HL-60 (cell line): ENCODE measurements at regions not wholly inside any gene's neighbourhood (a gene's known extent, or its start where the extent isn't known, plus 50 kb on each side); places are given as distances from the start of the nearest gene placed in this dataset.

Experiments used
- DNase-seq, 2 experiments: peaks; one replicate each; pipeline ENCODE4 v3.0.0-alpha.2; 2010 to 2020; ENCODE audit warnings: low read depth in 1 of 2, low spot score in 1 of 2
- H3K27ac ChIP-seq: fragments of 250-450 bp; sonication (Bioruptor Pico); replicated peaks from 2 replicates; pipeline ENCODE4 v1.5.1; 2020; ENCODE audit warnings: mild to moderate bottlenecking, moderate library complexity
- H3K27me3 ChIP-seq: fragments of 250-450 bp; sonication (Bioruptor Pico); 2 replicates; pipeline ENCODE4 v1.5.1; 2021; ENCODE audit warnings: mild to moderate bottlenecking, moderate library complexity; ENCODE audit not compliant: insufficient read depth, poor library complexity, severe bottlenecking
- H3K4me3 ChIP-seq: replicated peaks from 2 replicates; pipeline ENCODE4 v1.5.1; 2011; ENCODE audit warnings: mild to moderate bottlenecking, control low read depth, low read length; ENCODE audit not compliant: insufficient read depth
- CTCF ChIP-seq: IDR thresholded peaks from one replicate; pipeline ENCODE4 v1.5.1; 2011; ENCODE audit warnings: low read length, control low read depth, inconsistent platforms; ENCODE audit not compliant: insufficient read depth
- GABPA ChIP-seq: IDR thresholded peaks from 2 replicates; pipeline ENCODE4 v1.6.1; 2012; ENCODE audit warnings: low read depth
- POLR2AphosphoS5 ChIP-seq: IDR thresholded peaks from 2 replicates; pipeline ENCODE4 v1.6.1; 2012; ENCODE audit warnings: low read depth
- REST ChIP-seq: IDR thresholded peaks from 2 replicates; pipeline ENCODE4 v1.6.1; 2012; ENCODE audit warnings: low read depth; ENCODE audit not compliant: insufficient replicate concordance
- SPI1 ChIP-seq: IDR thresholded peaks from 2 replicates; pipeline ENCODE4 v1.6.1; 2012; ENCODE audit warnings: low read depth, mild to moderate bottlenecking, borderline replicate concordance

GRCh38 chr1:30189818-30190500 is 533.4 kb downstream of the MATN1 start:
- TF ChIP-seq CTCF: no peak
- no peak for TF ChIP-seq REST
- no peak for TF ChIP-seq SPI1
- no peak for DNase-seq
- Histone ChIP-seq H3K27ac (no peak overlapping the region), H3K27me3 (no peaks in the 10 kb centered on the region), H3K4me3 (no peak overlapping the region)

GRCh38 chr1:30188999-30189398 is 534.4 kb downstream of the MATN1 start:
- Histone ChIP-seq H3K27me3 (no peaks in the 10 kb centered on the region), H3K27ac (no peak overlapping the region), H3K4me3 (no peak overlapping the region)
- TF ChIP-seq SPI1 (no peak), GABPA (no peak), POLR2AphosphoS5 (no peak), CTCF (no peak), REST (no peak)
- DNase-seq: no peak

- TF ChIP-seq SPI1: no peak
- TF ChIP-seq CTCF: no peak
- no peak overlapping the region for H3K27ac ChIP-seq
- no peak overlapping the region for H3K4me3 ChIP-seq
- no peaks in the 10 kb centered on the region for H3K27me3 ChIP-seq
- DNase-seq: no peak
Measured at GRCh38 chr1:30188329-30188728, 535.1 kb downstream of the MATN1 start.

- no peaks in the 10 kb centered on the region for H3K27me3 ChIP-seq
- DNase-seq: no peak
- no peak overlapping the region for H3K27ac ChIP-seq
- no peak overlapping the region for H3K4me3 ChIP-seq
- TF ChIP-seq SPI1: no peak
- TF ChIP-seq CTCF: no peak
- no peak for TF ChIP-seq REST
- TF ChIP-seq GABPA: no peak
- no peak for TF ChIP-seq POLR2AphosphoS5
Measured at GRCh38 chr1:30187413-30188023, 535.9 kb downstream of the MATN1 start.
